ENCODE measurements at regions not wholly inside any gene's neighbourhood (a gene's known extent, or its start where the extent isn't known, plus 50 kb on each side); places are given as distances from the start of the nearest gene placed in this dataset.
"Not testable (repeated sequence)": the region's sequence is repeated elsewhere in the genome, so short reads cannot be mapped to it uniquely, and the experiment has no call there.

GRCh38 chr2:144003460-144004075, 516.4 kb downstream of the ZEB2 start:
- no peak for DNase-seq

GRCh38 chr2:143996974-143997373, 522.9 kb downstream of the ZEB2 start:
- no peak for DNase-seq

- DNase-seq: no peak
Measured at GRCh38 chr2:143994961-143995360, 525.0 kb downstream of the ZEB2 start.

DNA sequence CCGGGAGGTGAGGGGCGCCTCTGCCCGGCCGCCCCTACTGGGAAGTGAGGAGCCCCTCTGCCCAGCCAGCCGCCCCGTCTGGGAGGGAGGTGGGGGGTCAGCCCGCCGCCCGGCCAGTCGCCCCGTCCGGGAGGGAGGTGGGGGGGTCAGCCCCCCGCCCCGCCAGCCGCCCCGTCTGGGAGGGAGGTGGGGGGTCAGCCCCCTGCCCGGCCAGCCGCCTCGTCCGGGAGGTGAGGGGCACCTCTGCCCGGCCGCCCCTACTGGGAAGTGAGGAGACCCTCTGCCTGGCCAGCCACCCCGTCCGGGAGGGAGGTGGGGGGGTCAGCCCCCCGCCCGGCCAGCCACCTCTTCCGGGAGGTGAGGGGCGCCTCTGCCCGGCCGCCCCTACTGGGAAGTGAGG, 528.3 kb downstream of the ZEB2 start:
- DNase-seq: not testable (repeated sequence)

- DNase-seq: no peak
Measured at GRCh38 chr2:143988082-143988481, 531.8 kb downstream of the ZEB2 start.

DNA sequence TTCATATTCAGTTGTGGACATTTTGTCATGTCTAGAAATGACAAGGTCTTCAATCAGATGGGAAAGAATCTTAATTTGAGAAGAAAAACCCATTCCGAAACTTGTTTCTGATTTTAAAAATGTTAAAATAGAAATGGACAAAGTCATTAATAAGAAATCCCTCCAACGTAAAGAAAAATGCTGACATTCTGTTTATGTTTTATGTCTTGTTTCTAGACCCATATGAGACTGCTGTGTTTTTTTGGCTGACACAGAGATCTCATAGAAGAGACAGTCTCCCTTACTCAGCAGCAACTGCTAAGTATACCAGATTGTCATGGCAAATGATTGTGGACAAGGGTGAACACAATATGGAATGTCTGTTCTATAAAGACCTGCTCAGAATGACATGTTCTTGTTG, 538.5 kb downstream of the ZEB2 start:
- DNase-seq: no peak

GRCh38 chr2:143977356-143977755, 542.6 kb downstream of the ZEB2 start:
- DNase-seq: no peak

DNA sequence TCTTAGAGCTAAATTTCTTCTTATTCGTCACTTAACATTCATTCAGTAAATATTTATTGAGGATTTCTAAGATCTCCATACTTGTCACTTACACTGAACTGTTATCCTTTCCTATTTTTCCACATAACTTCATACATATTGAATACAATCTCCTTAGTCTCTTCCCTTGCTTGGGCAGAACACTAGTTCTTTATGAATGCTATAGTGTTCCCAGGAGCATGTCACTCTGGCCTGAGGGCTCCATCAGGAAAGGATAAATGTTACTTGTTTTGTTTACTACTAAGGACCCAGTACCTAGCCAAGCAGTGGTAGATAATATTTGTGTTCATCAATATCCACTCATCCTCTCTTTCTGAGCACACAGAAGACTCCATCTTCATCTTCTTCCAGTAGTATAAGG, 544.7 kb downstream of the ZEB2 start:
- no peak for DNase-seq

GRCh38 chr2:143974262-143974661, 545.7 kb downstream of the ZEB2 start:
- DNase-seq: no peak

GRCh38 chr2:143968860-143969259, 551.1 kb downstream of the ZEB2 start:
- DNase-seq: no peak

- no peak for DNase-seq
Measured at GRCh38 chr2:143968360-143968759, 551.6 kb downstream of the ZEB2 start.

- no peak for DNase-seq
Measured at GRCh38 chr2:143965493-143966164, 554.3 kb downstream of the ZEB2 start.

- no peak for DNase-seq
Measured at GRCh38 chr2:143964891-143965290, 555.0 kb downstream of the ZEB2 start.

GRCh38 chr2:143960177-143960576, 559.7 kb downstream of the ZEB2 start:
- no peak for DNase-seq

- DNase-seq: no peak
Measured at GRCh38 chr2:143957321-143957720, 562.6 kb downstream of the ZEB2 start.

GRCh38 chr2:143955401-143956065, 564.4 kb downstream of the ZEB2 start:
- no peak for DNase-seq

GRCh38 chr2:143954844-143955243, 565.1 kb downstream of the ZEB2 start:
- no peak for DNase-seq

DNA sequence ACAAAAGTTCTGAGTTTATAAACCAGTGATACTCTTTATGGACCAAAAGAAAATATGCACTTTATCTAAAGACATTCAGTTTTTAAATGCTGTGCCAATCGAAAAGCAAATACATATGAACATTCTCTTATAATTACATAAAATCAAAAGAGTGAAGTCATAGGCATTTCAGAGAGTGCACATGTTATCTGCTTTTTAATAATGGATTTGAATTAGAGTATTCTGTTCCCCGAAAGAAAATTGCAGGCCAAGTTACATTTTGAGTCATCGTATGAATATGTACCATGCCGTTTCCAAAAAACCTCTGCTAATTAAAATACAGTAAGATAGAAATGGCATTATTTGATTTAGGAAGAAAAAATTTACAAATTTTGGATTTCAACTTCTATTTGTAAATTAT, 565.7 kb downstream of the ZEB2 start:
- DNase-seq: no peak

GRCh38 chr2:143953451-143954030, 566.4 kb downstream of the ZEB2 start:
- DNase-seq: no peak

- no peak for DNase-seq
Measured at GRCh38 chr2:143952536-143952935, 567.4 kb downstream of the ZEB2 start.

DNA sequence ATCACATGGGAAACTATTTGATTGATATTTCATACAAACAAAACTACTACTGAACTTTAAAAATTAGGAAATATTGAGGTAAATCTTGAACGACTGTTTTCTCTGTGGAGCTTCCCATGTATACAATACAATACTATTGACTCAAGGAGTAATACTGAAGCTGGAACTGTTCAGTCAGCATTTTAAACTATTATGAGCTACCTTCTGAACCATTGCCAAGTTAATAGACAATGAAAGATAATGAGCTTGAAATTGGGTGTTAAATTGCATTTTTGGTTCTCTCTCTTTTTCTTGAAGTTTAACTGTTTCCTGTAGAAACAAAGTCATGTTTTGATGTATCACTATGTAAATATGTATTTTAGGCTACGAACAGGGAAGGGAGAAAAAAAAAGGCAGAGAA, 569.2 kb downstream of the ZEB2 start:
- no peak for DNase-seq

- DNase-seq: peak in 1 of 5 donors; percentile 13
Measured at GRCh38 chr2:143949121-143949848, 570.6 kb downstream of the ZEB2 start.

- DNase-seq: no peak
Measured at GRCh38 chr2:143948710-143949109, 571.2 kb downstream of the ZEB2 start.

All from T-helper 1 cell (primary cell).